ENCODE measurements at regions not wholly inside any gene's neighbourhood (a gene's known extent, or its start where the extent isn't known, plus 50 kb on each side); places are given as distances from the start of the nearest gene placed in this dataset.
"Not testable (repeated sequence)": the region's sequence is repeated elsewhere in the genome, so short reads cannot be mapped to it uniquely, and the experiment has no call there.

DNA sequence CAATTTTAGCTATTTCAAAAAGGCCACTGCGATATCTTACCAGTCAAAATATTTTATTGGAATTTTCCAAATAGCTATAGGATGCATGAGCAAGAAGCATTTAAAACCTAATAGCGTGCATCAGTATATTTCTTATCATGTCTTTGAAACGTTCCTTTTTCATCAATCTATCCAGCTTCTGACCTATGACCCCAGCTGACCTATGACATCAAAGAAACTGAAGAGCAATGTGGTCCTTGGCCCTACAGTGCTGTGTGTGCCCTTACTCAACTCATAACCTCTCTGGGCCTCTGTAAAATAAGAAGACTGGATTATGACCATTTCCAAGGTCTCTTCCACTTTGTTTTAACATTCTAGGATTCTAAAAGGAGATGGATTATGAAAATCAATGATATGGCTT, 118.2 kb downstream of the ZNF22 start:
- no peak for FAIRE-seq

DNA sequence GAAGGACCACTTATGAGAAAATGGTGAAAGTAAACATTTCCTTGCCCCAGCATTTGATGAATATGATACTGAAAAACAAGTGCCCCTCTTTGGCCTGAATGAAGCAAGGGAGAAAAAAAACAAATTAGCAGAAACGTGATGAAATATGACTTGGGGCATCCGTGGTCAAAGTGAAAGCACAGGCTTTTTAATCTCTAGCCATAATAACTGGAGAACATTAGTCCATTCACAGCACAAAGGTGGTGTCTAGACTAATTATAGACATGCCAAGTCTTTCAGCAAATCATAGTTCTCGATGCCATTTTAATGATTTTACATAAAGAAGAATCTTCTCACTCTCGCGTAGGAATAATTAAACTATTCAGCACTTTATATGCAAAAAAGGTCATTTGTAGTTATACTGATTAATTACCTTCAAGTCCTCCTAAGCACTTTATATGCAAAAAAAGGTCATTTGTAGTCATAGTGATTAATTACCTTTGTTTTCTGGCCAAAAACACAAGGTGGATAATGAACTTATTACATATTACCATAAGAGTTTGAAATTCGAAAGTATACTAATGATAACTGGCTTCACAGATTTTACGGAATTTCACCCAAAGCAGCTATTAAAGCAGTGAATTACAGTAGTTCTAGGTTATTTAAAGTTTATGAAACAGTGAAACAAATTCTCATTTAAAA, 121.6 kb downstream of the ZNF22 start:
- FAIRE-seq = not testable (repeated sequence)

DNA sequence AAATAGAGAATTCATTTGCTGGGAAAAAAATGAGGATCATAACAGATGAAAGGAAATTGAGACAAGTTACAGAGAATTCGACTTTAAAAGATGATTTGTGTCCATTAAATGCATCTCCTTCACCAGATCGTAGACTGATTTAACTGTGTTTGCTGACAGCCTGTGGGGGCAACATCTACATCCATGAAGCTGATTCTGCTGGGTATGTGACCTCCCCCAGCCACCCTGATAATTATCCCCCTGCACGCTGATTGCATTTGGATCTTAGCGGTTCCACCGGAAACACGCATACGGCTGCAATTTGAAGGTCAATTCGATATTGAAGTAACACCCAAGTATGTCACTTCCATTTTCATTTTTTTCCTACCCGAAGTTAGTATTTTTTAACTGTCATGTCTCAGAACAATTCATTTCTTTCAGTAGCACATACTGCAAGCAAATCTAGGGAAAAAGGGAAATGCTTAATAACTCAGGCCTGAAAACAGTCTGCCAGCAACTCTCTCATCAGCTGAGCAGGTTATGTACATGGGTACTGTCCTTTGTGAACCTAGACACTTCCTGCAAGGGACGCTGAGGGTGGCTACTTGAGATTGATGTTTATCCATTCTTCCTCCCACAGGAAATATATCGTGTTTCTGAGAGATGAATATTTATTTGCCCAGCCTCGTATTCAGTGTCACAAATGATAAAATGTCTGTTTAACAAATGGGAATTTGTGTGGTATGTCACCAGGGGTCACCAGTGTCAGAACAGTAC, 134.9 kb downstream of the ZNF22 start:
- no peak for FAIRE-seq

DNA sequence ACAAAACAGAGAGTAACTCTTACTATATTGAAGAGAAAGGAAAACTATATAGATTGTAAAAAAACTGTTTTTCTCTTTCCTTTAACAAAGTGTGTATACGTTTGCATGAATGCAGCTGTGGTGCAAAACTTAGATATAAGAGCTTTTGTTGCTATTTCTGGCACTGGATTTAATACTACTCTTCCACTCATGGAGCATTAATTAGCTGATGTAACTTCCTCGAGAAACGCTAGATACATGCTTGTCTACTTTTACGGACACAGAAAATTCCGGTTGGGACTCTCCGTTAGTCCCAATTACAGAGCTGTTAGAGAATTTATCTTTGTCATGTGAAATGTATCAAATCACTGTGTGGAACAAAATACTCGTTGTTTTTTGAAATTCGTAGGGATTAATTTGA, 135.5 kb downstream of the ZNF22 start:
- no peak for FAIRE-seq

DNA sequence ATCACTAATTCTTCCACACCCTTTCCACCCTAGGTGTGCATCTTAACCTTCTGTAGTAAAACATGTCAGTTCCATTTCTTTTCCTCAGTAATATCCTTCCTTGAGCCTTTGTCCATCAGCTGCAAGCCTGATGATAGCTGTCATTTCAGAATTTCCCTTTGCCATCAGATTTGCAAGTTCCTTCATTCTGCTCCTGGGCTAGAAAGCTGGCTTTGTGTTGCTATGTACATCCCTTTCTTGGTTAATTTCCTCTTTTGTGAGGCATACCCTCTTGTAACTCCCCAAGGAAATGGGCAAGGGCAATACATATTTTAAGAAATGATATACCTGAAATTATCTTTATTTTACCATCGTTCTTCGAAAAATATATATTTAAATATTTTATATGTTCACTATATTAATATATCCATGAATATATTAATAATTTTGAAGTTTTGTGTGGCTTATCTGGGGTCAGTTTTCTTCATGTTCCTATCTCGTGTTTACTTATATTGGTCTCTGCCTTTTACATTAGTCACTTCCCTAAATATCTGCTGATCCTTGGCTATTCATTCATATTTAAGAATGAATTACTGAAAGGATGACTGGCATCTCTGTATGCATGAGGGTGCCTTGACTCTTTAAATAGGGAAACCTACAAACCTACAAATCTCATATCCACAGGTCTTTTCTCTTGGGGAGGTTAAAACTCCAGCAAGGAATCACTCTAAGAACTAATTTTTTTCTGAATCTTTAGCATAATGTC, 143.8 kb downstream of the ZNF22 start:
- FAIRE-seq = no peak

DNA sequence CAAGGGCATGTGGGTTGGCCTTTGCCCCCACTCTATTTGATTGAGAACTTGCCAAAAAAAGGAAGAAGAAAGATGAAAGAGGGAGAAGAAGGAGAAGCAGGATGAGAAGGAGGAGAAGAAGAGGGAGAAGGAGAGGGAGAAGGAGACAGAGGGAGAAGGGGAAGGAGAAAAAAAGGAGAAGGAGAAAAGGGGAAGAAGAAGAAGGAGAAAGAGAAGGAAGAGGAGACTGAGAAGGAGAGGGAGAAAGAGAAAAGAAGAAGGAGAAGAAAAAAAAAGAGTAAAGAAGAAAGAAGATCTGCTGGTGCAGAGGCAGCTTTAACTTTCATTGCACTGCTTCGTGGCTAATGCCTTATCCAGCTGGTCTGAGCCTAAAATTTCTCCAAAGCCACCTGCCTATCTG, 144.4 kb downstream of the ZNF22 start:
- not testable (repeated sequence) for FAIRE-seq

DNA sequence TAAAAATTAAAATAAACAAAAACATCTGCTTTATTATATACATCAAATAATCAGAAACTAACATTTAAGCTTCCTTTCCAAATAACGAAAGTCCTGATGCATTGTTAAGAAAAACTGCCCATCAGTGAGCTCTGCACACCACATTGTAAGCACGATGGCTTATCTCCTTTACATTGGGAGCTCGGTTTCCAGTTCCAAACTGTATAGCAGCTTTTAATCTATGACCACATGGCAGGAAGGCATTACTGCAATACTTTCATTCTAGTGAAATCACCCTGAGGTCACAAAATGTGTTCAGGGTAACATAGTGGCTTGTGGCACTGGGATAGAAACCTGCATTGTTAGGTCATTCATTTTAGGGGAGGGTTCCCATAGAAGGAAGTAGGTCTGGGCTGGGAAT, 146.3 kb downstream of the ZNF22 start:
- FAIRE-seq = no peak

DNA sequence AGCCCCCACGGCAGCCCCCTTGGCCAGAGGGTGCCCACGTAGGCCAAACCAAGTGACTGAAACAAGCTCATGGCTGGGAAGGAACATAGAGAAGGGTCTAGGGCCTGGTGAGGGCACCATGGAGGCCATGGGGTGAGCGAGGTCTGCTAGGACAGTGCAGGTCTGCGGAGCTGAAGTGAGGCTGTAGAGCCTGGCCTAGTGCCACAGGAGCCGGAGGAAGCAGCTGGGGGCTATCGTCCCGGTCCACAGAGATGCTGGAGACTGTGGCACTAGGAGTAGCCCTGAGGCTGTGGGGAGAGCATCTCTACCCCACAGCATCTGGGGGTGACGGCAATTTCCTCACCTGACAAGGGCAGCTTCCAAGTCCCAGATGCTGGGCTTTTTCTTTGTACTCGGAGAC, 150.3 kb downstream of the ZNF22 start:
- no peak for FAIRE-seq

DNA sequence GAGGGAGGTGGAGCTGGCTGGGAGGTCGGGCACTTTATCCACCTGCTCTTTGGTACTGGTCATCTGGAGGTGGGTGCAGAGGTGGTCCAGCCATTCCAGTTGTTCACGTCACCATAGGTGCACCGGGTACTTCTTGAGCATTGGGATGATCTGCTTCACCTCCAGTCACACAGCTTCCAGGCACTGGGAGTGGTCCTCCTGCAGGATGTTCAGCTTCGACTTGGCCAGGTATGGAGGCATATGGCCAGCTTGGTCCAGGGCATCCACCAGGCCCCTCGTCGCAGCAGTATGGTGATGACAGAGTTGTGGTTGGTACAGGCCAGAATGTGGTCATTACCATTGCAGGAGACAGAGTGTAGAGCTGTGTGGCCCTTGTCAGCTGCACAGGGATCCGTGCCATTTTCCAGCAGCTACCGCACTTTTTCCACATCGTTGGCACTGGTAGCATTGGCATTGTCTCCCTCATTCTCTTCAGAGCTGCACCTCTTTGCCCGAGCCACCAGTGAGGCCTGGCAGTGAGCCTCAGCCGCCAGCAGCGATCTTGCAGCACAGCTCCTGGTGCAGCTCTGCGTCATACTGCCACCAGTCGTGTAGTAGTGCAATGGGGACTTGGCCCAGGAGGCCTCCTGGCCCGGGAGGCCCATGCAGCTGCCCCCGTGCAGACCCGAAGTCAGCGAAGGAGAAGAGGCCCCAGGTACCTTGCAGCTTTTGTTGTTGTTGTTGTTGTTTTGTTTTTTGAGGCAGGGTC, 150.9 kb downstream of the ZNF22 start:
- FAIRE-seq = no peak

DNA sequence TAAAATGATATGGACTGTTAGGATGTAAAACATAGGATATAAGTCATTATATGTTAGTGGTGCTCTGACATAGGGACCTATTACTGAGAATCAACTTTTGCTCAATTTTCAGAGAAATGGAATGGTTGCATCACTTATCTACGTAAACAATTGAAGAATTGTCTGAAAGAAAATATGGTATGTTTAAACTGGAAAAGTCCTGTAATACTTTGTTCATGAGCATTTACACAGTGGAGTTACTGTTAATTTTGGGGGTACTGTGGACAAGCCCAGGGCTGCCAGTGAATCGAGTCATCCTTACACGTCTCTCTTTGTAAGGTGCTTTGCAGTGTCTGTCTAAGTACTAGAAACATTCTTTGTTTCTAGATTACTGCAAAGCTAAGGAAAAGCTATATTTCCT, 152.0 kb downstream of the ZNF22 start:
- no peak for FAIRE-seq

DNA sequence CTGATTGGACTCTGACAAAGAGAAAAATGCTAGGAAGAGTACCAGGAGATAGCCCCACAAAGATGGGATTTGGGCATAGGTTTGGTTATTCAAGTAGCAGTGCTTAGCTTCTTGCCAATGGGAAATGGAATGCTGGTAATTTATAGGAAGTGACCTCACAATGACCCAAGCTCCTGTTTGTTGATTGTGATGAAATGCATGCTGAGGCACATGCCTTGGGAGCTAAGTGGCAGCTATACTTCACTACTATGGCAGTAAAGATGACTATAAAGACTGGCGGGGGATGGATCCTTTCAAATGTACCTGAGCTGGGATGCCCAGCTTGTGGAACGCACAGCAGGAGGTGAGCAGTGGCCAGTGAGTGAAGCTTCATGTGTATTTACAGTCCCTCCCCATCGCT, 153.8 kb downstream of the ZNF22 start:
- no peak for FAIRE-seq

DNA sequence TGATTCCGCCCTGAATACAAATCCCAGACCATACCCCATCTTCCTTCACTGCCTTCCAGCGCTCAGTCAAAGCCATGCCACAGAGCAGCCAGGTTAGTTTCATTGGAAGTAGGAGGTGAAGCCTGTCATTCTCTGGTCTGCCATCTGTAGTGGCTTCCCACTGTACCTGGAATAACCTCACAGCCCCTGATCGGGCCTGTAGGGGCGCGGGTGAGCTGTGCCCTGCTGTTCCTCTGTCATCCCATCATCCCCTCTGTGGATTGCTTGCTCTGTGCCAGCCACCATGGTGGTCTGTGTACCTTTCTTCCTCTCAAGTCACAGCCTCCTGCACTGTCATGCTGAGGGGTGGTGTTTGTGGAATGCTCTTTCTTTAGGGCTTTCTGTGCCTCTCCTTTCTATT, 155.1 kb downstream of the ZNF22 start:
- no peak for FAIRE-seq

DNA sequence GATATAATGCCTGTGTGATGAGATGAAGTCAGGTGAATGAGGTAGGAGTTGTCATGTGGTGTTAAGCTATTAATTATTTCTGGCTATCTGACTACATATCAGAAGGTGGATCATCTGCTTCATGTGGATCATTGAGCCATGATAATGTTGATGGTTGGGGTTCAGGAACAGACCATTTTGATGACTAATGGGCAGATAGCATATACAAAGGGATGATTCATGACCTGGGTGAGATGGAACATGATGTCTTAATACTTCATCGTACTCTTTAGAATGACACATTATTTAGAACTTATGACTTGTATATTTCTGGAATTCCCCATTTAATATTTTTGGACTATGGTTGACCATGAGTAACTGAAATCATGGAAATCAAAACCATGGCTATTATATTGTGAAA, 155.1 kb downstream of the OR13A1 start:
- no peak for FAIRE-seq

DNA sequence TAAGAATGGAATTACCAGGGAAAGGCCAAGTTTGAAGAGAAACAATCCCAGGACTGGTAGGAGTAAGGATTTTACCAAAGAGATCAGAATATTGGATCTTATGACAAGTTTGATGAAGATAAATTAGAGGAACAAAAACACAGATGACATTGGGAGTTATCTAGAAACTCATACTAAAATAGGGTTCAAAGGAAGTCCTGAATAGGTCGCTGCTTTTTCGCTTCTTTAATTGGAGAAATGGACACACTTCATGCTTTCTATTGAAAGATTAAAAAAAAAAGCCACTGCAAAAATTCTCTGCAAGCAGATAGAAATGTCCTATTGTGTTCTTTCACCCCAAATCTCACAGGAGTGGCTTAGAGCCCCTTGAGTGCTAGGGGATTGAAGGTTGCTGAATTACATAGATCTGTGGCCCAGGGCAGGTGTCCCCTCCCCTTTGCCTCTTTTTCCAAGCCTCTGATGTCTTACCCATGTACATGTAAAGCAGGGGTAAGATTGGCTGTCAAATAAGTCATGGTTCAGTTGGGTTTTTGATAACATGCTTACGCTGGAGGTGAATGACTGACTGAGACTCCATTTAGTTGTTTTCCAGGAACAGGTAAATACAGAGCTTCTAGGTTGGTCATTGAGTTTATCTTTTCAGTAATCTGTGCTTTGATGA, 152.0 kb downstream of the OR13A1 start:
- no peak for FAIRE-seq

DNA sequence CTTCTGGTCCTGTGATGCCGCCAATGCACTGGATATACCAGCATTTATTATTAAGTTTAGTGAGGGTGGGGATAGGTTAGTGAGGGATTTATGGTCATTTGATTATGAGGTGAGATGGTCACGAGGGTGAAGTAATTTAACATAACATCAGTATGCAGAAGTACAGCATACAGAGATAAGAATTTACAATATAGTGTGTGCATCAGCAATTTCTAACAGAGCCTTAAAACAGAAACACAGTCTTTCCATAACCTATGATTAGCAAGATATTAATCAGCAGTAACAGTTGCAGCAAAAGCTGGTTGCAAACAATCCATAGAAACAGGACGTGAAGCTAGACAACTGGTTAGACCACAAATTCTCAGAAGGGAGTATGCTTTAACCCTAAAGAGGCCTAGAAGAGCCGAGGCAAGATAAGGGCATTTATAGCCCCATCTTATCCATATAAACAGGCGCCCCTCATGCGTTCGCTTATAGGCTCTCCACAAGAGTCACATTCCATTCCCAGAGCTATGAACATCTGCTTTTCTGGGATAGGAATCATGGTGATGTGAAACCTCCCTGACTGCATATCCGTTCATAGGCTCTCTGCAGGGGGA, 139.8 kb downstream of the OR13A1 start:
- FAIRE-seq = not testable (repeated sequence)

DNA sequence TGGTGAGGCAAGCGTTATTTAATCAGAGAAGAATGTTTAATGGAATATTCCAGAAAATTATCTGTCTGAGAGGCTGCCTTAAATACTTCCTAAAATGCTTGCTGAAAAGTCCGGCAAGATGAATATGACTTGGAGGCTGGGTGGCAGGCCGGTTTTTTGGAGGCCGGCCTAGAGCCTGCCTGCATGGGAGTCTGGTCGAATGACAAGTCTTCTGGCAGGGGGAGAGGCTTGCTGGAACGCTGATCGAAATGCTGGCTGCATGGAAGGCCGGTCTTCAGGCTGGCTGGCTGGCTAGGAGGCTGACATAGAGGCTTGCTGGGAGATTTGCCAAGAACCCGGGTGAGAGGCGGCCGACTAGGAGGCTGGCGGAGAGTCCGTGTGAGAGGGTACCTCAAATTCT, 135.7 kb downstream of the OR13A1 start:
- no peak for FAIRE-seq

DNA sequence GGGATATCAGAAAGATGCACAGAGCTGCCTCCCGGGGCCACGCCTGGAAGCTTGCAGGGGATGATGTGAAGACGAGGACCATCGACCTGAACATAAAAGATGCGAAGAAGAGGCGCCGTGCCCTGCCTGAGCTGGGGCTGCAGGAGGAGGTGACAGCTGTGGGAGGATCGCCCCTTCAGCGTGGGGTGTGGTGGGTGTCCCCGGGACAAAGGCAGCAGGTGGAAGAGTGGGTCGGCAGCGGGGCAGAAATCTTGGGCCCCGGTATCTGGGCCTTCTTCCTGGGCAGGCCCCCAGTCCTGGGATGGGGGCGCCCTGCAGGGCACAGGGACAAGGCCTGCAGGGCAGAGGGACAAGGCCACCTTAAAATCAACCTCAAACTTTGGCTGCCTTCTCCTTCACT, 134.9 kb downstream of the OR13A1 start:
- FAIRE-seq = no peak

DNA sequence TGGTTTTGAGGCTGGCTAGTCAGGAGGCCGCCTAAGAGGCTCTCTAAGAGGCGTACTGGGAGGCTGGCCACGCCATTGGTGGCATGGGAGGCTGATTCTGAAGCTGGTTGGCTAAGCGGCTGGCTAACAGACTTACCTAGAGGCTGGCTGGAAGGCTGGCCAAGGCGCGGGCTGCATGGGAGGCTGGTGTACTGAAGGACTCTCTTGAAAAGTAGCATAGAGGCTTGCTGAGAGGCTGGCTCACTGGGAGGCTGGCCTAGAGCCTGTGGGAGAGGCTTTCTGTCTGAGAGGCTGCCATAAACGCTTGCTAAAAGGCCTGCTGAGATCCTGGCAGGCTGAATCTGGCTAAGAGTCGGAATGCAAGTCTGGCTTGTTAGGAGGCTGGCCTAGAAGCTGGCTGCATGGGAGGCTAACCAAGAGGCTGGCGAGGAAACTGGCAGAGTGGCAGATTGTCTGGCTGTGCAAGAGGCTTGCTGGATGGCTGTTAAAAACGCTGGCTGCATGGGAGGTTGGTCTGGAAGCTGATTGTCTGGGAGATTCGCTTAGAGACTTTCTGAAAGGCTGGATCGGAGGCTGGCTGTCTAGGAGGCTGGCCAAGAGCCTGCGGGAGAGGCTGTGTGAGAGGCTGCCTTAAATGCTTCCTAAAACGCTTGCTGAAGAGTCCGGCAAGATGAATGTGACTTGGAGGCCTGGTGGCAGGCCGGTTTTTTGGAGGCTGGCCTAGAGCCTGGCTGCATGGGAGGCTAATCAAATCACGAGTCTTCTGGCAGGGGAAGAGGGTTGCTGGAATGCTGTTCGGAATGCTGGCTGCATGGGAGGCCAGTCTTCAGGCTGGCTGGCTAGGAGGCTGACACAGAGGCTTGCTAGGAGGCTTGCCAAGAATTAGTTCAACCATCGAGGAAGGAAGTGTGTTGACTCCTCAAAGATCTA, 134.2 kb downstream of the OR13A1 start:
- FAIRE-seq = no peak

DNA sequence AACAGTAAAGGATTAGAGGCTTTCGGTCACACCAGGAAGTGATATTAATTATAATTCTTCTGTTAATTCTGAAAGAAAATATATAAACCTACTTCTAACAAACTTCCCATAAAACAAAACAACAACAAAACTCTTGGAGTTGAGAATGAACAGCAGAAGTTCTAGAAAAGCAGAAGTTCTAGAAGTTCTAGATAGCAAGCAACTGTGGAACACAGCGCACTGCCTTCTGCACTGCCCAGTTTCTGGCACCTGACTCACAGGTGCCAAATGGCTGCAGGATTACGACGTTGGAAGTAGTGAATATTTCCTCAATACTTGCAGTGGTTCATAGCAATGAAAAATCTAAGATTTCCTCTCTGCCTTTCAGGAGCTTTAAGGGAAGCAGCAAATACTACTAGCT, 132.2 kb downstream of the OR13A1 start:
- FAIRE-seq = no peak

DNA sequence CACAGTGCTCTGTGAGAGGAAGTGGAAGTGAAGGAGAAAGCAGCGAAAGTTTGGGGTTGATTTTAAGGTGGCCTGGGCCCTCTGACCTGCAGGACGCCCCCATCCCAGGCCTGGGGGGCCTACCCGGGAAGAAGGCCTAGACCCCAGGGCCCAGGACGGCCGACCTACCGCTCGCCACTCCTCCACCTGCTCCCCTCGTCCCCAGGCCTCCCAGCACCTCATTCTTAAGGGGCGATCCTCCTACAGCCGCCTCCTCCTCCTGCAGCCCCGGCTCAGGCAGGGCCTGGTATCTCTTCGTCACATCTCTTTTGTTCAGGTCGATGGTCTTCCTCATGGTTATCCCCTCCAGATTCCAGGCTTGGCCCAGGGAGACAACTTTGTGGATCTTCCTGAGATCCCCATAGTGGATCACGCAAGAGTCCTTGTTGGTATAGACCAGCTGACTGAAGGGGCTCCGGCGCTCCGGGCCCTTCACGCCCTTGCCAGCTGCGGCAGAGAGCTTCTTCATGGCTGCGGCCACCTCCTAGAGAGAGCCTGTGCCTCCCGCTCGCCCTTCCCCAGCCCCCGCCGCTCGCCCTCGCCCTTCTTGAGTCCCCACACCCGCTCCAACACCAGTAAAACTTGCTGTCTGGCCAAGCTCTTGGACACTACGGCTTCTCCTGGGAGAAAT, 117.5 kb downstream of the OR13A1 start:
- no peak for FAIRE-seq
